AG04450 (cell line): ENCODE measurements at regions not wholly inside any gene's neighbourhood (a gene's known extent, or its start where the extent isn't known, plus 50 kb on each side); places are given as distances from the start of the nearest gene placed in this dataset.
"Not testable (repeated sequence)": the region's sequence is repeated elsewhere in the genome, so short reads cannot be mapped to it uniquely, and the experiment has no call there.

Source experiments
- CTCF ChIA-PET: fragments of 300-600, 350-600 bp; formaldehyde crosslinking; extraction: SDS; loops from one replicate; lab custom pipeline; 2022; ENCODE audit warnings: antibody characterized with exemption, inconsistent platforms; lab: Charles Lee
- POLR2A ChIA-PET: fragments of 350-600 bp; formaldehyde crosslinking; extraction: SDS; loops from one replicate; lab custom pipeline; 2021; ENCODE audit warnings: antibody characterized with exemption, inconsistent platforms; lab: Yijun Ruan, JAX
- DNase-seq: peaks from one replicate; pipeline ENCODE4 v3.0.0-alpha.2; 2011; ENCODE audit warnings: low read depth, low spot score
- H3K27ac ChIP-seq: one replicate; pipeline ENCODE4 v1.5.1; 2012; ENCODE audit warnings: low read depth, low read length, control low read depth
- H3K27me3 ChIP-seq: one replicate; pipeline ENCODE4 v1.6.0; 2012; ENCODE audit warnings: low read length; ENCODE audit not compliant: control insufficient read depth, insufficient read depth
- H3K4me3 ChIP-seq: 2 replicates; pipeline ENCODE4 v1.5.1; 2011; ENCODE audit warnings: mild to moderate bottlenecking, low read depth, low read length, control low read depth
- H3K9me3 ChIP-seq: 2 replicates; pipeline ENCODE4 v1.5.1; 2012; ENCODE audit warnings: low read length; ENCODE audit not compliant: control insufficient read depth, insufficient read depth
- CTCF ChIP-seq: IDR thresholded peaks from 2 replicates; pipeline ENCODE4 v1.5.1; 2011; ENCODE audit warnings: low read depth, low read length, control low read depth, inconsistent platforms

- no peak for DNase-seq
- ChIA-PET CTCF (interaction anchor here (0.5 to 4.1 kb wide), 19 partner anchors 9 to 1136 kb away, joined by 3 to 23 read pairs (median 5); a partner anchor contains a TSS), POLR2A (interaction anchor here (1.0 to 2.6 kb wide), 2 partner anchors 15 kb away, joined by 5 to 16 read pairs; a partner anchor contains a TSS)
- Histone ChIP-seq H3K9me3 (no peaks in the 10 kb centered on the region), H3K4me3 (no peak overlapping the region), H3K27me3 (no peaks in the 10 kb centered on the region), H3K27ac (no peak overlapping the region)
- TF ChIP-seq CTCF, result peak; percentile 62
Measured at GRCh38 chr6:27161946-27162603, 85.4 kb upstream of the PRSS16 start.

- TF ChIP-seq CTCF, result no peak
- no peak for DNase-seq
- Histone ChIP-seq H3K27ac (no peak overlapping the region), H3K9me3 (no peaks in the 10 kb centered on the region), H3K4me3 (no peak overlapping the region), H3K27me3 (no peaks in the 10 kb centered on the region)
- CTCF ChIA-PET, result interaction anchor here (0.7 to 4.0 kb wide), 8 partner anchors 9 to 1138 kb away, joined by 4 to 23 read pairs (median 8); no protein-coding TSS in a partner anchor
- POLR2A ChIA-PET, result interaction anchor here (2.6 kb wide), 1 partner anchor 17 kb away, joined by 16 read pairs; a partner anchor contains a TSS
Measured at GRCh38 chr6:27163834-27164233, 83.7 kb upstream of the PRSS16 start.

DNA sequence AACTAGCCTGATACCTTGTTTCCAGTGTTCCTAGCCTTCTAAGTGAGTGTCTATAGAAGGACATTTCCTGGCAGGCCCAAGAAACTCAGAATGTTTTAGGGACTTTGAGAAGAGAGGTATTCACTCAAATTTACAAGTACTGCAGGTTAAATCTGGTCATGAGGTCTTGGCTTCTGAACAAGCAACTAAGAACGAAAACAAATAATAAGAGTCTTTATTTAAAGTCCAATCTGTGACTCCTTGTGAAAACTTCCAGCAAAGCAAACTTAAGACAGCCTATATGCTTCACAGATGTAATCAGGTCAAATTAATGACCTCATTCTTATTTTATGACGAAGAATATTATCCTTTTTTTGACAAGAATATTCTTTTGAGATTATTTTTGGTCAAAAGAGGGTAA, 79.4 kb upstream of the PRSS16 start:
- Histone ChIP-seq H3K27me3 (no peaks in the 10 kb centered on the region), H3K4me3 (no peak overlapping the region), H3K27ac (peak overlapping the region; percentile 81), H3K9me3 (no peaks in the 10 kb centered on the region)
- DNase-seq, result peak; percentile 77
- TF ChIP-seq CTCF, result no peak
- ChIA-PET POLR2A (interaction anchor here (0.9 to 1.2 kb wide), 4 partner anchors 9 to 722 kb away, joined by 3 to 4 read pairs (median 3); a partner anchor contains a TSS), CTCF (interaction anchor here (1.2 kb wide), 1 partner anchor 9 kb away, joined by 3 read pairs; no protein-coding TSS in a partner anchor)

- POLR2A ChIA-PET, result interaction anchor here (0.9 to 1.2 kb wide), 4 partner anchors 9 to 722 kb away, joined by 3 to 6 read pairs (median 4); a partner anchor contains a TSS
- CTCF ChIA-PET, result interaction anchor here (1.2 kb wide), 1 partner anchor 9 kb away, joined by 3 read pairs; no protein-coding TSS in a partner anchor
- peak; percentile 84 for DNase-seq
- Histone ChIP-seq H3K9me3 (no peaks in the 10 kb centered on the region), H3K27ac (peak overlapping the region; percentile 89), H3K4me3 (no peak overlapping the region; the same call in 1 of the 2 replicates), H3K27me3 (no peaks in the 10 kb centered on the region)
- no peak for TF ChIP-seq CTCF
Measured at GRCh38 chr6:27168586-27169443, 78.7 kb upstream of the PRSS16 start.

DNA sequence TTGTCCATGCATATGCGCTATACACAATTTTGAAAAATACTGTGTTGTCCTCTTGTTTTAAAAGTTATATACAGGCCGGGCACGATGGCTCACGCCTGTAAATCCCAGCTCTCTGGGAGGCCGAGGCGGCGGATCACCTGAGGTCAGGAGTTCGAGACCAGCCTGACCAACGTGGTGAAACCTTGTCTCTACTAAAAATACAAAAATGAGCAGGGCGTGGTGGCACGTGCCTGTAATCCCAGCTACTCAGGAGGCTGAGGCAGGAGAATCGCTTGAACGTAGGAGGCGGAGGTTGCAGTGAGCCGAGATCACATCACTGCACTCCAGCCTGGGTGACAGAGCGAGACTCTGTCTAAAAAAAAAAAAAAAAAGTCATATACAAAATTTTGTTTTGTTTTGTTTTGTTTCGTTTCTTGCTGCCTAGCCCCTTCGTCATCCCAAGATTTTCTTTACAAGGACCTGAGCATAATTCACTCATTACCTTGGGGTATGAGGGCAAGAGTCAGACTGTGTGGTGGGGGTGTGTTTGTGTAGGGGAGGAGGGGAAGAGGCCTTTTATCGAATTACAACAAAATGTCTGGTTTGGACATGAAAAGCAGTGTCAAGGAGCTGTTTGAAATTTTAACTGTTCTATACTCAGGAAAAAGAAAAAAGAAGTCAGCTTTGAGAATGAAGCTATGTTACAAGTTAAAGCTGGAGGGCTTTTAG, 74.8 kb upstream of the PRSS16 start:
- H3K9me3 ChIP-seq, H3K4me3 ChIP-seq, POLR2A ChIA-PET, DNase-seq, H3K27ac ChIP-seq, H3K27me3 ChIP-seq: not testable (repeated sequence)
- CTCF ChIA-PET, result interaction anchor here (0.7 to 0.9 kb wide), 3 partner anchors 9 to 600 kb away, joined by 3 to 7 read pairs (median 5); no protein-coding TSS in a partner anchor

- CTCF ChIA-PET, result interaction anchor here (0.7 to 0.9 kb wide), 3 partner anchors 9 to 599 kb away, joined by 3 to 7 read pairs (median 5); no protein-coding TSS in a partner anchor
- H3K9me3 ChIP-seq, POLR2A ChIA-PET: not testable (repeated sequence)
Measured at GRCh38 chr6:27173232-27173601, 74.3 kb upstream of the PRSS16 start.

More at GRCh38 chr6:27173232-27173601, 74.3 kb upstream of the PRSS16 start:
- not testable (repeated sequence) for H3K27ac ChIP-seq, DNase-seq, H3K4me3 ChIP-seq, H3K27me3 ChIP-seq
